Fibroblast of lung (primary cell): ENCODE measurements at regions not wholly inside any gene's neighbourhood (a gene's known extent, or its start where the extent isn't known, plus 50 kb on each side); places are given as distances from the start of the nearest gene placed in this dataset.

Experiments used
- CTCF ChIP-seq, 2 donors: IDR thresholded peaks in 1 of 2; conservative IDR thresholded peaks in 1 of 2; 1 replicate in 1 of 2; 2 replicates in 1 of 2; pipeline ENCODE4 v1.5.1; 2011 to 2012; ENCODE audit warnings: low read length in 2 of 2, control low read depth in 1 of 2, inconsistent platforms in 1 of 2, low read depth in 1 of 2, mild to moderate bottlenecking in 1 of 2
- EZH2 ChIP-seq: IDR thresholded peaks from 2 replicates; pipeline ENCODE4 v1.5.1; 2012; ENCODE audit warnings: low read length, control low read depth, mild to moderate bottlenecking; ENCODE audit errors: missing control alignments

- TF ChIP-seq EZH2 (no peak), CTCF (conservative IDR thresholded peaks at IDR 0.05 in 1 of 2, IDR thresholded peaks at IDR 0.05 in 1 of 2; ENCODE audit: low read depth in 1 of 2, low read length in 2 of 2) (no peak)
Observed at GRCh38 chr10:104587751-104588150, 53.3 kb upstream of the SORCS3 start.
